NCI-H2029 treated with DMSO at 0.1 percent for 48 hours (cell line): ENCODE measurements at regions not wholly inside any gene's neighbourhood (a gene's known extent, or its start where the extent isn't known, plus 50 kb on each side); places are given as distances from the start of the nearest gene placed in this dataset.

Experiments used
- DNase-seq: peaks from one replicate; lab custom pipeline; 2025; lab: John Stamatoyannopoulos, UW

- DNase-seq = no peak
These were observed 205.6 kb upstream of the PROK2 start for GRCh38 chr3:71990545-71990944.

GRCh38 chr3:71989165-71989564 lies 204.2 kb upstream of the PROK2 start:
- no peak for DNase-seq

GRCh38 chr3:71987828-71988227 lies 202.9 kb upstream of the PROK2 start:
- DNase-seq = no peak

GRCh38 chr3:71987089-71987735 lies 202.3 kb upstream of the PROK2 start:
- no peak for DNase-seq

GRCh38 chr3:71986606-71987005 lies 201.7 kb upstream of the PROK2 start:
- DNase-seq = no peak

- no peak for DNase-seq
These were observed 200.1 kb upstream of the PROK2 start for GRCh38 chr3:71984843-71985613.

- no peak for DNase-seq
These were observed 198.7 kb upstream of the PROK2 start for GRCh38 chr3:71983694-71984093.

GRCh38 chr3:71982506-71983258 lies 197.7 kb upstream of the PROK2 start:
- peak; percentile 40 for DNase-seq

- DNase-seq = no peak
These were observed 194.2 kb upstream of the PROK2 start for GRCh38 chr3:71979175-71979574.

GRCh38 chr3:71978150-71978721 lies 193.3 kb upstream of the PROK2 start:
- DNase-seq = no peak

GRCh38 chr3:71977525-71977924 lies 192.6 kb upstream of the PROK2 start:
- DNase-seq = no peak

- no peak for DNase-seq
These were observed 190.6 kb upstream of the PROK2 start for GRCh38 chr3:71975573-71975972.

- no peak for DNase-seq
These were observed 189.8 kb upstream of the PROK2 start for GRCh38 chr3:71974786-71975185.

- peak; percentile 85 for DNase-seq
These were observed 188.5 kb upstream of the PROK2 start for GRCh38 chr3:71973274-71974030.

- peak; percentile 18 for DNase-seq
These were observed 187.1 kb upstream of the PROK2 start for GRCh38 chr3:71972031-71972430.

- no peak for DNase-seq
These were observed 183.6 kb upstream of the PROK2 start for GRCh38 chr3:71968544-71968943.

GRCh38 chr3:71966185-71966584 lies 181.2 kb upstream of the PROK2 start:
- DNase-seq = no peak

GRCh38 chr3:71964170-71964569 lies 179.2 kb upstream of the PROK2 start:
- no peak for DNase-seq

- no peak for DNase-seq
These were observed 177.8 kb upstream of the PROK2 start for GRCh38 chr3:71962561-71963240.

GRCh38 chr3:71961891-71962290 lies 176.9 kb upstream of the PROK2 start:
- DNase-seq = no peak

- DNase-seq = no peak
These were observed 176.4 kb upstream of the PROK2 start for GRCh38 chr3:71961378-71961777.
